Smooth muscle cell (in vitro differentiated cells): ENCODE measurements at regions not wholly inside any gene's neighbourhood (a gene's known extent, or its start where the extent isn't known, plus 50 kb on each side); places are given as distances from the start of the nearest gene placed in this dataset.

Source experiments
- DNase-seq: peaks from one replicate; lab custom pipeline; 2025; ENCODE audit not compliant: unreplicated experiment; lab: John Stamatoyannopoulos, UW
- H2AFZ ChIP-seq: fragments of 200-600 bp; sonication (generic); 2 replicates; pipeline ENCODE4 v1.6.0; 2016; ENCODE audit warnings: antibody characterized with exemption, low read depth, mild to moderate bottlenecking
- H3F3A ChIP-seq: fragments of 200-600 bp; sonication (generic); 2 replicates; pipeline ENCODE4 v1.6.0; 2017; ENCODE audit warnings: antibody characterized with exemption, low read depth
- H3K27ac ChIP-seq: fragments of 200-600 bp; sonication (generic); 2 replicates; pipeline ENCODE4 v1.5.1; 2016; ENCODE audit warnings: low read depth, mild to moderate bottlenecking
- H3K27me3 ChIP-seq: fragments of 200-600 bp; sonication (generic); 2 replicates; pipeline ENCODE4 v1.6.1; 2016; ENCODE audit warnings: low read depth, mild to moderate bottlenecking
- H3K36me3 ChIP-seq: fragments of 200-600 bp; sonication (generic); 2 replicates; pipeline ENCODE4 v1.5.1; 2016; ENCODE audit warnings: low read depth
- H3K4me1 ChIP-seq: fragments of 200-600 bp; sonication (generic); 2 replicates; pipeline ENCODE4 v1.5.1; 2016; ENCODE audit warnings: low read depth
- H3K4me2 ChIP-seq: fragments of 200-600 bp; sonication (generic); 2 replicates; pipeline ENCODE4 v1.6.0; 2016; ENCODE audit warnings: mild to moderate bottlenecking
- H3K4me3 ChIP-seq: fragments of 200-600 bp; sonication (generic); 2 replicates; pipeline ENCODE4 v1.5.1; 2016; ENCODE audit warnings: mild to moderate bottlenecking
- H3K79me2 ChIP-seq: fragments of 200-600 bp; sonication (generic); 2 replicates; pipeline ENCODE4 v1.6.0; 2016; ENCODE audit warnings: low read depth, mild to moderate bottlenecking
- H3K9ac ChIP-seq: fragments of 200-600 bp; sonication (generic); 2 replicates; pipeline ENCODE4 v1.6.0; 2016; ENCODE audit warnings: low read depth
- H3K9me3 ChIP-seq: fragments of 200-600 bp; sonication (generic); replicated peaks from 2 replicates; pipeline ENCODE4 v1.5.1; 2016; ENCODE audit warnings: low read depth
- H4K20me1 ChIP-seq: fragments of 200-600 bp; sonication (generic); 2 replicates; pipeline ENCODE4 v1.6.0; 2016; ENCODE audit warnings: low read depth
- WGBS: methylation state at CpG from one replicate; pipeline ENCODE4 v1.1.7; 2016; ENCODE audit warnings: low lambda C conversion rate; 5-methylcytosine and 5-hydroxymethylcytosine counted together
- TF ChIP-seq, protein P1 (sequence below): fragments of 200-600 bp; sonication (generic); IDR thresholded peaks from 2 replicates; pipeline ENCODE4 v1.5.1; 2017; ENCODE audit warnings: borderline replicate concordance, mild to moderate bottlenecking, antibody characterized with exemption; ENCODE audit not compliant: insufficient read depth, poor library complexity, severe bottlenecking

DNA sequence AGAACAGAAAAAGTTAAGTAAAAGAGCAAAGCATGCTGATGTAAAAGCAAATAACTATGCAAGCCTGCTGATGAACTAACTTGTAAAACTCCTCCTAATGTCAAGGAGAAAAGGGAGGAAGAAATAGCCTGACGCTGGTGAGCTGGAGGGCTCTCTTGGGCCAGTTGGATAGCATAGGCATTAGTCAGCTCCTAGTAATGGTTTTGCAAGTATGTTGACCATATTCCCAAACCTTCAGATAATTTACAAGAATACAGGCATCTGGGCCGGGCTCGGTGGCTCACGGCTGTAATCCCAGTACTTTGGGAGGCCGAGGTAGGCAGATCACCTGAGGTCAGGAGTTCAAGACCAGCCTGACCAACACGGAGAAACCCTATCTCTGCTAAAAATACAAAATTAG lies 871.4 kb downstream of the C12orf50 start:
- H3K9me3 ChIP-seq, result no peaks in the 10 kb centered on the region
- H4K20me1 ChIP-seq, result no peaks in the 10 kb centered on the region
- peaks cover 7% of the 10 kb centered on the region for H3F3A ChIP-seq
- DNase-seq, result no peak
- no peaks in the 10 kb centered on the region for H3K36me3 ChIP-seq
- no peaks in the 10 kb centered on the region for H3K4me1 ChIP-seq
- no peak overlapping the region for H3K4me3 ChIP-seq
- H3K27me3 ChIP-seq, result no peaks in the 10 kb centered on the region
- peak overlapping the region; percentile 76 for H3K27ac ChIP-seq
- no peaks in the 10 kb centered on the region for H3K79me2 ChIP-seq
- no peak overlapping the region for H2AFZ ChIP-seq
- H3K4me2 ChIP-seq, result no peak overlapping the region
- TF ChIP-seq, protein P1, sequence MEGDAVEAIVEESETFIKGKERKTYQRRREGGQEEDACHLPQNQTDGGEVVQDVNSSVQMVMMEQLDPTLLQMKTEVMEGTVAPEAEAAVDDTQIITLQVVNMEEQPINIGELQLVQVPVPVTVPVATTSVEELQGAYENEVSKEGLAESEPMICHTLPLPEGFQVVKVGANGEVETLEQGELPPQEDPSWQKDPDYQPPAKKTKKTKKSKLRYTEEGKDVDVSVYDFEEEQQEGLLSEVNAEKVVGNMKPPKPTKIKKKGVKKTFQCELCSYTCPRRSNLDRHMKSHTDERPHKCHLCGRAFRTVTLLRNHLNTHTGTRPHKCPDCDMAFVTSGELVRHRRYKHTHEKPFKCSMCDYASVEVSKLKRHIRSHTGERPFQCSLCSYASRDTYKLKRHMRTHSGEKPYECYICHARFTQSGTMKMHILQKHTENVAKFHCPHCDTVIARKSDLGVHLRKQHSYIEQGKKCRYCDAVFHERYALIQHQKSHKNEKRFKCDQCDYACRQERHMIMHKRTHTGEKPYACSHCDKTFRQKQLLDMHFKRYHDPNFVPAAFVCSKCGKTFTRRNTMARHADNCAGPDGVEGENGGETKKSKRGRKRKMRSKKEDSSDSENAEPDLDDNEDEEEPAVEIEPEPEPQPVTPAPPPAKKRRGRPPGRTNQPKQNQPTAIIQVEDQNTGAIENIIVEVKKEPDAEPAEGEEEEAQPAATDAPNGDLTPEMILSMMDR, result no peak
- no peak overlapping the region for H3K9ac ChIP-seq
- 14% methylated on average over 6 of the region's 6 CpGs for WGBS

DNA sequence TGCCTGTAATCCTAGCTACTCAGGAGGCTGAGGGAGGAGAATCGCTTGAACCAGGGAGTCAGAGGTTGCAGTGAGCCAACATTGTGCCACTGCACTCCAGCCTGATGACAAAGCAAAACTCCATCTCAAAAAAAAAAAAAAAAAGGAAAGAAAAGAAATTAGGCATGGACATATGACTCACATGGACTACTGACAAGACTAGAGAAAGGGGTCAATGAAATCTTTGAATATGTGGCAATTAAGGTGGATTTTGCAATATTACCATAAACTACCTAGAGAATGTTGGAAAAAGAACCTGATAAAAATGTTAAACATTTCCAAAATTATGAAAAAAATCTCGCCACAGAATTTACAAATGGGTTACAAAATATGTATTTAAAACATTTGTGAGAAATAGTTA lies 873.6 kb downstream of the C12orf50 start:
- Histone ChIP-seq H3K4me2 (no peak overlapping the region), H3K36me3 (no peaks in the 10 kb centered on the region), H3F3A (peaks cover 15% of the 10 kb centered on the region), H3K27me3 (no peaks in the 10 kb centered on the region), H3K9me3 (no peaks in the 10 kb centered on the region), H3K4me1 (no peaks in the 10 kb centered on the region), H3K4me3 (no peak overlapping the region), H3K9ac (no peak overlapping the region), H2AFZ (no peak overlapping the region), H3K27ac (no peak overlapping the region), H4K20me1 (no peaks in the 10 kb centered on the region), H3K79me2 (no peaks in the 10 kb centered on the region)
- 92% methylated on average over 2 of the region's 2 CpGs for WGBS
- TF ChIP-seq, protein P1, result no peak
- DNase-seq, result no peak

GRCh38 chr12:87152841-87153528 lies 876.2 kb downstream of the C12orf50 start:
- TF ChIP-seq, protein P1, result no peak
- no peak overlapping the region for H3K4me3 ChIP-seq
- H3K9me3 ChIP-seq, result no peaks in the 10 kb centered on the region
- H3K4me1 ChIP-seq, result no peaks in the 10 kb centered on the region
- peak overlapping the region; percentile 49 for H3K4me2 ChIP-seq
- H2AFZ ChIP-seq, result no peak overlapping the region
- no peaks in the 10 kb centered on the region for H3K36me3 ChIP-seq
- DNase-seq, result no peak
- no peaks in the 10 kb centered on the region for H3K27me3 ChIP-seq
- H4K20me1 ChIP-seq, result no peaks in the 10 kb centered on the region
- no peaks in the 10 kb centered on the region for H3K79me2 ChIP-seq
- no peak overlapping the region for H3K27ac ChIP-seq
- 79% methylated on average over 1 of the region's 1 CpG for WGBS
- H3F3A ChIP-seq, result peaks cover 13% of the 10 kb centered on the region
- H3K9ac ChIP-seq, result no peak overlapping the region

- H3K9ac ChIP-seq, result no peak overlapping the region
- H3K4me2 ChIP-seq, result peak overlapping the region; percentile 49
- no peak for DNase-seq
- no peaks in the 10 kb centered on the region for H3K4me1 ChIP-seq
- no peaks in the 10 kb centered on the region for H3K9me3 ChIP-seq
- WGBS, result 13% methylated on average over 2 of the region's 2 CpGs
- TF ChIP-seq, protein P1, result no peak
- peaks cover 13% of the 10 kb centered on the region for H3F3A ChIP-seq
- peak overlapping the region; percentile 40 for H3K27ac ChIP-seq
- H3K27me3 ChIP-seq, result no peaks in the 10 kb centered on the region
- H2AFZ ChIP-seq, result peak overlapping the region; percentile 86
- H3K36me3 ChIP-seq, result no peaks in the 10 kb centered on the region
- H3K79me2 ChIP-seq, result no peaks in the 10 kb centered on the region
- no peaks in the 10 kb centered on the region for H4K20me1 ChIP-seq
- H3K4me3 ChIP-seq, result no peak overlapping the region
Observed at GRCh38 chr12:87152075-87152474, 877.1 kb downstream of the C12orf50 start.
